OCI-LY3 (cell line): ENCODE measurements at regions not wholly inside any gene's neighbourhood (a gene's known extent, or its start where the extent isn't known, plus 50 kb on each side); places are given as distances from the start of the nearest gene placed in this dataset.

Experiments used
- H2AFZ ChIP-seq: fragments of 200-600, 300-600 bp; shearing (Covaris generic); 2 replicates; pipeline ENCODE4 v1.6.0; 2014; ENCODE audit warnings: antibody characterized with exemption, low read depth, low read length
- H3K27ac ChIP-seq: fragments of 200-600, 300-600 bp; sonication (generic); 2 replicates; pipeline ENCODE4 v1.5.1; 2014; ENCODE audit warnings: mild to moderate bottlenecking, low read length, moderate library complexity, mixed read lengths
- H3K27me3 ChIP-seq: fragments of 200-600, 300-600 bp; sonication (generic); 2 replicates; pipeline ENCODE4 v1.6.1; 2014; ENCODE audit warnings: low read depth, low read length, mixed read lengths
- H3K36me3 ChIP-seq: fragments of 200-600, 300-600 bp; sonication (generic); replicated peaks from 2 replicates; pipeline ENCODE3; 2014; ENCODE audit warnings: low read depth, low read length, mixed read lengths
- H3K4me1 ChIP-seq: fragments of 300-600, 200-600 bp; sonication (generic); 2 replicates; pipeline ENCODE4 v1.6.1; 2014; ENCODE audit warnings: low read length, mixed read lengths
- H3K4me2 ChIP-seq: fragments of 200-600, 300-600 bp; sonication (generic); 2 replicates; pipeline ENCODE4 v1.6.1; 2014; ENCODE audit warnings: low read length, mixed read lengths
- H3K4me3 ChIP-seq: fragments of 300-600, 200-600 bp; sonication (generic); 2 replicates; pipeline ENCODE4 v1.5.1; 2014; ENCODE audit warnings: antibody characterized with exemption, mild to moderate bottlenecking, low read length, moderate library complexity
- H3K79me2 ChIP-seq: fragments of 300-600, 200-600 bp; shearing (Covaris generic); 2 replicates; pipeline ENCODE4 v1.6.1; 2014; ENCODE audit warnings: mild to moderate bottlenecking, low read length, mixed read lengths
- H3K9ac ChIP-seq: fragments of 300-600, 200-600 bp; shearing (Covaris generic); 2 replicates; pipeline ENCODE4 v1.6.0; 2014; ENCODE audit warnings: mild to moderate bottlenecking, low read length, moderate library complexity
- H3K9me3 ChIP-seq: fragments of 200-600, 300-600 bp; shearing (Covaris generic); 2 replicates; pipeline ENCODE4 v1.6.1; 2014; ENCODE audit warnings: low read length, mixed read lengths; ENCODE audit not compliant: insufficient read depth
- H4K20me1 ChIP-seq: fragments of 200-600, 300-600 bp; sonication (generic); 2 replicates; pipeline ENCODE4 v1.6.1; 2016; ENCODE audit warnings: low read length, mixed read lengths; ENCODE audit not compliant: insufficient read depth
- CTCF ChIP-seq: fragments of 200-600, 300-600 bp; sonication (generic); IDR thresholded peaks from 2 replicates; pipeline ENCODE4 v1.5.1; 2014; ENCODE audit warnings: antibody characterized with exemption, low read length, low read depth
- EZH2phosphoT487 ChIP-seq: fragments of 200-600 bp; shearing (Covaris generic); IDR thresholded peaks from 2 replicates; pipeline ENCODE4 v1.6.1; 2018; ENCODE audit warnings: antibody characterized with exemption, mixed run types, low read depth

GRCh38 chr2:143856978-143857377, 662.9 kb downstream of the ZEB2 start:
- peaks cover 13% of the 10 kb centered on the region for H3K4me1 ChIP-seq
- no peaks in the 10 kb centered on the region for H3K27me3 ChIP-seq
- no peak overlapping the region for H3K4me2 ChIP-seq
- H3K27ac ChIP-seq, result no peak overlapping the region
- H3K9me3 ChIP-seq, result no peaks in the 10 kb centered on the region
- no peaks in the 10 kb centered on the region for H3K79me2 ChIP-seq
- H3K4me3 ChIP-seq, result no peak overlapping the region
- no peaks in the 10 kb centered on the region for H3K36me3 ChIP-seq
- no peaks in the 10 kb centered on the region for H4K20me1 ChIP-seq
- no peak overlapping the region for H2AFZ ChIP-seq
- TF ChIP-seq CTCF (no peak), EZH2phosphoT487 (no peak)
- H3K9ac ChIP-seq, result no peak overlapping the region

- peak; percentile 46 for TF ChIP-seq CTCF
- no peak for TF ChIP-seq EZH2phosphoT487
- H3K4me3 ChIP-seq, result no peak overlapping the region
- peak overlapping the region; percentile 22; the same call in 1 of the 2 replicates for H2AFZ ChIP-seq
- H3K4me2 ChIP-seq, result no peak overlapping the region
- peaks cover 10% of the 10 kb centered on the region for H3K4me1 ChIP-seq
- no peaks in the 10 kb centered on the region for H3K27me3 ChIP-seq
- H3K79me2 ChIP-seq, result no peaks in the 10 kb centered on the region
- no peaks in the 10 kb centered on the region for H3K9me3 ChIP-seq
- no peaks in the 10 kb centered on the region for H3K36me3 ChIP-seq
- H4K20me1 ChIP-seq, result no peaks in the 10 kb centered on the region
- H3K9ac ChIP-seq, result no peak overlapping the region
- no peak overlapping the region for H3K27ac ChIP-seq
Measured at GRCh38 chr2:143852759-143853158, 667.2 kb downstream of the ZEB2 start.

- no peak overlapping the region for H3K27ac ChIP-seq
- no peak overlapping the region for H3K4me2 ChIP-seq
- H2AFZ ChIP-seq, result no peak overlapping the region
- H3K27me3 ChIP-seq, result no peaks in the 10 kb centered on the region
- no peaks in the 10 kb centered on the region for H3K79me2 ChIP-seq
- H3K36me3 ChIP-seq, result no peaks in the 10 kb centered on the region
- H4K20me1 ChIP-seq, result no peaks in the 10 kb centered on the region
- H3K4me1 ChIP-seq, result peaks cover 19% of the 10 kb centered on the region
- no peak for TF ChIP-seq EZH2phosphoT487
- TF ChIP-seq CTCF, result no peak
- no peak overlapping the region for H3K4me3 ChIP-seq
- no peaks in the 10 kb centered on the region for H3K9me3 ChIP-seq
- H3K9ac ChIP-seq, result no peak overlapping the region
Measured at GRCh38 chr2:143850084-143850483, 669.8 kb downstream of the ZEB2 start.

GRCh38 chr2:143847257-143847656, 672.7 kb downstream of the ZEB2 start:
- no peak overlapping the region for H3K9ac ChIP-seq

More at GRCh38 chr2:143847257-143847656, 672.7 kb downstream of the ZEB2 start:
- Histone ChIP-seq H3K4me2 (no peak overlapping the region), H3K4me1 (peaks cover 22% of the 10 kb centered on the region), H4K20me1 (no peaks in the 10 kb centered on the region), H3K9me3 (no peaks in the 10 kb centered on the region), H3K27ac (no peak overlapping the region), H2AFZ (no peak overlapping the region), H3K27me3 (no peaks in the 10 kb centered on the region), H3K36me3 (no peaks in the 10 kb centered on the region), H3K4me3 (no peak overlapping the region), H3K79me2 (no peaks in the 10 kb centered on the region)
- TF ChIP-seq EZH2phosphoT487, result no peak
- no peak for TF ChIP-seq CTCF
